GM18907 (cell line): ENCODE measurements at regions not wholly inside any gene's neighbourhood (a gene's known extent, or its start where the extent isn't known, plus 50 kb on each side); places are given as distances from the start of the nearest gene placed in this dataset.

ENCODE experiments used
- ATAC-seq: cut with Tn5 transposase; IDR thresholded peaks from one replicate; pipeline ENCODE4 v1.9.1; 2021; ENCODE audit warnings: mild to moderate bottlenecking, moderate library complexity; ENCODE audit not compliant: unreplicated experiment

GRCh38 chr4:53821179-53821851 is 230.0 kb upstream of the LNX1 start:
- ATAC-seq = no peak

GRCh38 chr4:53818104-53818503 is 226.8 kb upstream of the LNX1 start:
- no peak for ATAC-seq

GRCh38 chr4:53816561-53816960 is 225.3 kb upstream of the LNX1 start:
- ATAC-seq = no peak

- ATAC-seq = no peak
Measured at GRCh38 chr4:53815281-53815680, 224.0 kb upstream of the LNX1 start.

- ATAC-seq = no peak
Measured at GRCh38 chr4:53813998-53814397, 222.7 kb upstream of the LNX1 start.

GRCh38 chr4:53810643-53811042 is 219.4 kb upstream of the LNX1 start:
- ATAC-seq = no peak

- ATAC-seq = no peak
Measured at GRCh38 chr4:53809816-53810215, 218.5 kb upstream of the LNX1 start.

GRCh38 chr4:53805291-53805690 is 214.0 kb upstream of the LNX1 start:
- no peak for ATAC-seq

- ATAC-seq = peak; percentile 56
Measured at GRCh38 chr4:53804719-53805118, 213.4 kb upstream of the LNX1 start.

GRCh38 chr4:53802500-53802899 is 211.2 kb upstream of the LNX1 start:
- no peak for ATAC-seq

- ATAC-seq = no peak
Measured at GRCh38 chr4:53801373-53801772, 210.1 kb upstream of the LNX1 start.

- ATAC-seq = no peak
Measured at GRCh38 chr4:53800741-53801140, 209.5 kb upstream of the LNX1 start.

- no peak for ATAC-seq
Measured at GRCh38 chr4:53793096-53793495, 201.8 kb upstream of the LNX1 start.

- ATAC-seq = no peak
Measured at GRCh38 chr4:53790286-53790685, 199.0 kb upstream of the LNX1 start.

GRCh38 chr4:53788621-53789020 is 197.3 kb upstream of the LNX1 start:
- ATAC-seq = no peak

GRCh38 chr4:53788011-53788410 is 196.7 kb upstream of the LNX1 start:
- ATAC-seq = no peak

- no peak for ATAC-seq
Measured at GRCh38 chr4:53786632-53787031, 195.3 kb upstream of the LNX1 start.

- ATAC-seq = no peak
Measured at GRCh38 chr4:53785996-53786395, 194.7 kb upstream of the LNX1 start.

GRCh38 chr4:53784112-53784511 is 192.8 kb upstream of the LNX1 start:
- no peak for ATAC-seq

GRCh38 chr4:53783208-53783859 is 192.0 kb upstream of the LNX1 start:
- no peak for ATAC-seq

GRCh38 chr4:53782458-53782845 is 191.2 kb upstream of the LNX1 start:
- ATAC-seq = no peak

- ATAC-seq = no peak
Measured at GRCh38 chr4:53781629-53782457, 190.6 kb upstream of the LNX1 start.
